ENCODE measurements at regions not wholly inside any gene's neighbourhood (a gene's known extent, or its start where the extent isn't known, plus 50 kb on each side); places are given as distances from the start of the nearest gene placed in this dataset.

DNA sequence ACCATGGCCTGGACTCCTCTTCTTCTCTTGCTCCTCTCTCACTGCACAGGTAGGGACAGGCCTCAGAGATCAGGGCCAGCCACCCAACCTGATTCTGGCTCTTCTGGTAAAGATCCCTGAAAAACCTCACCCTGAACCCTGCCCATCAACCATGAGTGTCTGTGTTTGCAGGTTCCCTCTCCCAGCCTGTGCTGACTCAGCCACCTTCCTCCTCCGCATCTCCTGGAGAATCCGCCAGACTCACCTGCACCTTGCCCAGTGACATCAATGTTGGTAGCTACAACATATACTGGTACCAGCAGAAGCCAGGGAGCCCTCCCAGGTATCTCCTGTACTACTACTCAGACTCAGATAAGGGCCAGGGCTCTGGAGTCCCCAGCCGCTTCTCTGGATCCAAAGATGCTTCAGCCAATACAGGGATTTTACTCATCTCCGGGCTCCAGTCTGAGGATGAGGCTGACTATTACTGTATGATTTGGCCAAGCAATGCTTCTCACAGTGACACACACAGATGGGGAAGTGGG lies 80.9 kb downstream of the ZNF280B start:
- Histone ChIP-seq H3K9me3 (no peaks in the 10 kb centered on the region), H3K36me3 (no peaks in the 10 kb centered on the region), H3K4me3 (no peak overlapping the region), H3K27ac (no peak overlapping the region), H3K4me1 (no peaks in the 10 kb centered on the region), H3K27me3 (no peaks in the 10 kb centered on the region)
- ATAC-seq (no peak), DNase-seq (no peak)
- intact Hi-C loops (cut with DNase I): no loop called here
- 82% methylated on average over 4 of the region's 4 CpGs for WGBS (ENCODE audit: insufficient coverage, low coverage, low lambda C conversion rate, missing lambda C conversion rate)
- TF ChIP-seq, protein P1, sequence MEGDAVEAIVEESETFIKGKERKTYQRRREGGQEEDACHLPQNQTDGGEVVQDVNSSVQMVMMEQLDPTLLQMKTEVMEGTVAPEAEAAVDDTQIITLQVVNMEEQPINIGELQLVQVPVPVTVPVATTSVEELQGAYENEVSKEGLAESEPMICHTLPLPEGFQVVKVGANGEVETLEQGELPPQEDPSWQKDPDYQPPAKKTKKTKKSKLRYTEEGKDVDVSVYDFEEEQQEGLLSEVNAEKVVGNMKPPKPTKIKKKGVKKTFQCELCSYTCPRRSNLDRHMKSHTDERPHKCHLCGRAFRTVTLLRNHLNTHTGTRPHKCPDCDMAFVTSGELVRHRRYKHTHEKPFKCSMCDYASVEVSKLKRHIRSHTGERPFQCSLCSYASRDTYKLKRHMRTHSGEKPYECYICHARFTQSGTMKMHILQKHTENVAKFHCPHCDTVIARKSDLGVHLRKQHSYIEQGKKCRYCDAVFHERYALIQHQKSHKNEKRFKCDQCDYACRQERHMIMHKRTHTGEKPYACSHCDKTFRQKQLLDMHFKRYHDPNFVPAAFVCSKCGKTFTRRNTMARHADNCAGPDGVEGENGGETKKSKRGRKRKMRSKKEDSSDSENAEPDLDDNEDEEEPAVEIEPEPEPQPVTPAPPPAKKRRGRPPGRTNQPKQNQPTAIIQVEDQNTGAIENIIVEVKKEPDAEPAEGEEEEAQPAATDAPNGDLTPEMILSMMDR (IDR thresholded peaks at IDR 0.05): no peak
- TF ChIP-seq POLR2A (IDR thresholded peaks at IDR 0.05): no peak

DNA sequence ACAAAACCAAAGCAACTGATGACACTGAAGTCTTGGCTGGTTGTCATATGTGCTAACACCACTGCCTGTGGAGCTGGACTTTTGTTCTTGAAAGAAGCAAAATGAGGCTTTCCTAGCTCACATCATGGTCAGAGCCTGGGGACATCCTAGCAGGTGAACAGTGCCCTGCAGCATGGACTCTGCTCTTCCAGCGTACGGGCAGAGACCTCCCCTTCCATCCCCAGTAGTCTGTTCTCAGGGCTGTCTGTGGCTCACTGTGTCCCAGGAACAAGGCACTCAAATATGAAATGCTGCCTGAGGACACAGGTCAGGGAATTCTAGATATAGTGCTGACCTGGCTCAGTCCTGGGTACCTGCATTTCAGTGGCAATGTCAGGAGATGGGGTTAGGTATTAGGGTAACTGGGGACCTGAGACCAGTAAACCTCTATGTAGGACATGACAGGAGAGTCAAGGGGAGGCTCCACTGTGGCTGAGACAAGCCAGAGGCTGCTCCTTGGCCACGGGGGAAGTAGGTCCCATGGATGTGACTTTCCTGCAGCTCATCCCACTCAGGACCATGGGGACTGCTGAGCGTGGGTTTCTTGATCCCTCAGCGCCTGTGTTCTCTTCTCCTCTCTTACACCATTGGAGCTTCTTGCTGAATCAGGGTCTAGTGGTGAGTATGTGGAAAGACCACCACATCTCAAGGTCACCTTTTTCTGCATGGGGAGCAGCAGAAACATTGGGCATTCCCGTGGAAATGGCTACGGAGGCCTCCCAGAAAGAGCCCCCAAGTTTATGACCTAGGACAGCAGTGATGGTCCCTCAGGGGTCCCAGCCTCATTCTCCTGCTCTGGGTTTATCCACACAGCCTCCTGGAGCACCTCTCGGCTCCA lies 80.1 kb downstream of the ZNF280B start:
- Histone ChIP-seq H3K9me3 (no peaks in the 10 kb centered on the region), H3K27me3 (no peaks in the 10 kb centered on the region), H3K36me3 (no peaks in the 10 kb centered on the region), H3K27ac (no peak overlapping the region), H3K4me1 (no peaks in the 10 kb centered on the region), H3K4me3 (no peak overlapping the region)
- no peak for DNase-seq
- TF ChIP-seq POLR2A (IDR thresholded peaks at IDR 0.05): no peak
- TF ChIP-seq, protein P1 (IDR thresholded peaks at IDR 0.05): no peak
- intact Hi-C loops (cut with DNase I): no loop called here
- 80% methylated on average over 1 of the region's 8 CpGs for WGBS (ENCODE audit: insufficient coverage, low coverage, low lambda C conversion rate, missing lambda C conversion rate)
- ATAC-seq: no peak

DNA sequence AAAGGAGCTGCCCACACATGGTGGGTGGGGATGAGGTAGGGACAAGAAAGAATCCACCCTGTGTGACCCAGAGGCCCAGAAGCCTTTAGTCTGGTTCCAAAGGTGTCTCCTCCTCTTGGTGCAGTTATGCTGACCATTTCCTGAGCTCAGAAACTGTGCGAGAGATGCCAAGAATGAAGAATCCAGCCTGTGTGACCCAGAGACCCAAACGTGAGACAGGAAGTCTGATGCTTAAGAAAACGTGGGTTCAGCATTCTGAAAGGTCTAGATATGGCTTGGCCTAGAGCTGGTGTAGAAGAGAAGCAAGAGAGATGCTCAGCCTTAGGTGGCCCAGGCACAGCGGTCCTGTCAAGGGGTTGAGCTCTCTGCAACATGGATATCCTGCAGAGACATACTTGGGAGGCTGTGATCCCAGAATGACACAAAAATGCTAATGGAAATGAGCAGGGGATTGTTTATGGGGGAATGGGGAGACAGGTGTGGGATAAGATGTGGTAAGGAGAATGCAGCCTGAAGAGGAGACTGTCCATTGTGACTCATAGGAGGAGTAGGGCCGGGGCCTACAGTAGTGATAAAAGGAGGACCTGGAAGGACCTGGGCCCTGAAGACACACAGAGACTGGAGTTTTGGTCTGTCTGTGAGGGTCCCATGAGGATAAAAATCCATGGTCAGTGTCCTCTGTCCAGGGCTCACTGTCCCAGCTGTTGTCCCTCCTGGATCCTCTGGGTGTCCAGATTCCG lies 79.0 kb downstream of the ZNF280B start:
- TF ChIP-seq POLR2A (IDR thresholded peaks at IDR 0.05): no peak
- TF ChIP-seq, protein P1 (IDR thresholded peaks at IDR 0.05): no peak
- intact Hi-C loops (cut with DNase I): no loop called here
- ATAC-seq: no peak
- Histone ChIP-seq H3K4me1 (no peaks in the 10 kb centered on the region), H3K4me3 (no peak overlapping the region), H3K27me3 (no peaks in the 10 kb centered on the region), H3K27ac (no peak overlapping the region), H3K9me3 (no peaks in the 10 kb centered on the region), H3K36me3 (no peaks in the 10 kb centered on the region)
- DNase-seq: no peak
- WGBS (ENCODE audit: insufficient coverage, low coverage, low lambda C conversion rate, missing lambda C conversion rate): 49% methylated on average over 6 of the region's 6 CpGs

DNA sequence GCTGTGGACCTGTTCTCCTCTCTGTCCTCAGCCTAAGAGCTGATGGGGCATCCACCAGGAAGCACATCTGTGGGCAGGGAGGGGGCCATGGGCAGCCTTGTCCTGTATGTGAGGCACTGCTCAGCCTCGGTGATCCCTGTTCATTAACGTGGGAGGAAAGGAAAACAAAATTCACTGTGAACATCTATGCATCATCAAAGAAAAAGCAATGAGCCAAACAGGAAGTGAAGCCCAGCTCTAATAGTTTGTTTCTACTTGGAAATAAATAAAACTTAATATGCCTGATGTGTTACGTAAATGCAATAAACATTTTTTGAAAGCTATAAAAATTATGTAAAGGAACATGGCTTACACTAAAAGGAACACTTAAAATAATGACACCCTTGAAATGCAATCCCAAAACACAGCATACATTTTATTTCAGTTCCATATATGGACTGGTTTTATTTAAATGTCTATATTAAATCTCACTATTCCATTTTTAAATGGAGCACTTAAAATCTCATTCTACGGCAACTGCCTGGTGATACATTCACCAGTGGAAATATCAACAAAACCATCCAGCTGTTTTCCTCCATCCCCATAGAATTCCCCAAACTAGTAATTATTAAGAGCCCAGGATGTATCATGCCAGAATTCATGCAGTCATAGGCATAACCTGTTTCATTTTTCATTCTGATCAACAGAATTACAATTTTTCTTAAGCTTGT lies 78.3 kb downstream of the ZNF280B start:
- intact Hi-C loops (cut with DNase I): no loop called here
- 45% methylated on average over 4 of the region's 4 CpGs for WGBS (ENCODE audit: insufficient coverage, low coverage, low lambda C conversion rate, missing lambda C conversion rate)
- Histone ChIP-seq H3K27ac (no peak overlapping the region), H3K9me3 (no peaks in the 10 kb centered on the region), H3K4me3 (no peak overlapping the region), H3K4me1 (no peaks in the 10 kb centered on the region), H3K36me3 (no peaks in the 10 kb centered on the region), H3K27me3 (no peaks in the 10 kb centered on the region)
- ATAC-seq (no peak), DNase-seq (no peak)
- TF ChIP-seq, protein P1 (IDR thresholded peaks at IDR 0.05): no peak
- no peak for TF ChIP-seq POLR2A (IDR thresholded peaks at IDR 0.05)

Measured in right lobe of liver (tissue), 6 donors.